Tibial nerve (tissue), 4 donors: ENCODE measurements at regions not wholly inside any gene's neighbourhood (a gene's known extent, or its start where the extent isn't known, plus 50 kb on each side); places are given as distances from the start of the nearest gene placed in this dataset.

Experiments used
- DNase-seq, 2 donors: peaks; one replicate each; pipeline ENCODE4 v3.0.0-alpha.2; 2019; ENCODE audit warnings: low spot score in 2 of 2
- H3K27ac ChIP-seq, 4 donors: fragments of 200-600 bp; sonication (generic) in 3 of 4; one replicate each; pipeline ENCODE4 v1.5.1; 2017 to 2019; ENCODE audit warnings: mild to moderate bottlenecking in 1 of 4
- H3K27me3 ChIP-seq, 2 donors: fragments of 200-600 bp; sonication (generic) in 1 of 2; one replicate each; pipeline versions ENCODE4 v1.5.1 to v1.6.0; 2017 to 2019
- H3K36me3 ChIP-seq, 3 donors: fragments of 200-600 bp; sonication (generic); one replicate each; pipeline ENCODE4 v1.5.1; 2018 to 2019
- H3K4me1 ChIP-seq, 4 donors: fragments of 200-600 bp; sonication (generic) in 3 of 4; one replicate each; pipeline ENCODE4 v1.5.1; 2017 to 2019
- H3K4me3 ChIP-seq, 4 donors: fragments of 200-600 bp; sonication (generic) in 3 of 4; one replicate each; pipeline ENCODE4 v1.5.1; 2017 to 2019; ENCODE audit warnings: mild to moderate bottlenecking in 1 of 4, moderate library complexity in 1 of 4
- H3K9me3 ChIP-seq, 4 donors: fragments of 200-600 bp; sonication (generic) in 3 of 4; one replicate each; pipeline ENCODE4 v1.5.1; 2017 to 2019
- EP300 ChIP-seq, 2 donors: sonication (generic); formaldehyde crosslinking; IDR thresholded peaks; one replicate each; pipeline ENCODE4 v1.6.1; 2017; ENCODE audit warnings: antibody characterized with exemption in 2 of 2, mild to moderate bottlenecking in 1 of 2
- POLR2A ChIP-seq, 2 donors: fragments of 450-650 bp; IDR thresholded peaks; one replicate each; pipeline ENCODE4 v1.6.1; 2017; ENCODE audit warnings: antibody characterized with exemption in 2 of 2, mild to moderate bottlenecking in 2 of 2, moderate library complexity in 2 of 2
- WGBS, 2 donors: methylation state at CpG; one replicate each; pipeline ENCODE4 v1.1.5; 2018; 5-methylcytosine and 5-hydroxymethylcytosine counted together
- TF ChIP-seq, protein P1 (sequence below), 5 experiments: fragments of 200-600 bp in 3 of 5; fragments of 450-650 bp in 2 of 5; sonication (generic) in 3 of 5; IDR thresholded peaks; one replicate each; pipeline ENCODE4 v1.5.1; 2016 to 2019; ENCODE audit warnings: antibody characterized with exemption in 5 of 5, mild to moderate bottlenecking in 3 of 5, moderate library complexity in 2 of 5

DNA sequence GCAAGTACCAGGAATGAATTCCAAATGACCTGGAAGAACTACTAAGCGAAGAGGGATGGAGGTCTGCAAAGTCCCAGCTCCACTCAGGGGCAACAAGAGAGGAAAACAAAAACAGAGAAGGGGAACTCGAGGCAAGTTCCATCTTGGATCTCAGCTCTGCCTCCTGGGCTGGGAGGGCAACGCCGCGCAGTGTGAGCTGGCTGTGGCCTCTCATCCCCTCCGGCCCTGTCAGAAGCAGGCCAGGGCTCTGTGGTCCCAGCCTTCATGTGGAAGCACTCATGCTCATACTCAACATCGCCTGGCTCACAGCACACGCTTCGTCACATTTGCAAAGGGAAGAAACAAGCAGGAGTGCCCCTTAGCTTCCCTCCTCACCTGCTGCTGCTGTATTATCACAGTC lies 627.9 kb upstream of the MGMT start:
- Histone ChIP-seq H3K36me3 (no peaks in the 10 kb centered on the region), H3K4me1 (no peaks in the 10 kb centered on the region), H3K27ac (no peak overlapping the region), H3K27me3 (no peaks in the 10 kb centered on the region), H3K9me3 (no peaks in the 10 kb centered on the region), H3K4me3 (no peak overlapping the region)
- TF ChIP-seq, protein P1, sequence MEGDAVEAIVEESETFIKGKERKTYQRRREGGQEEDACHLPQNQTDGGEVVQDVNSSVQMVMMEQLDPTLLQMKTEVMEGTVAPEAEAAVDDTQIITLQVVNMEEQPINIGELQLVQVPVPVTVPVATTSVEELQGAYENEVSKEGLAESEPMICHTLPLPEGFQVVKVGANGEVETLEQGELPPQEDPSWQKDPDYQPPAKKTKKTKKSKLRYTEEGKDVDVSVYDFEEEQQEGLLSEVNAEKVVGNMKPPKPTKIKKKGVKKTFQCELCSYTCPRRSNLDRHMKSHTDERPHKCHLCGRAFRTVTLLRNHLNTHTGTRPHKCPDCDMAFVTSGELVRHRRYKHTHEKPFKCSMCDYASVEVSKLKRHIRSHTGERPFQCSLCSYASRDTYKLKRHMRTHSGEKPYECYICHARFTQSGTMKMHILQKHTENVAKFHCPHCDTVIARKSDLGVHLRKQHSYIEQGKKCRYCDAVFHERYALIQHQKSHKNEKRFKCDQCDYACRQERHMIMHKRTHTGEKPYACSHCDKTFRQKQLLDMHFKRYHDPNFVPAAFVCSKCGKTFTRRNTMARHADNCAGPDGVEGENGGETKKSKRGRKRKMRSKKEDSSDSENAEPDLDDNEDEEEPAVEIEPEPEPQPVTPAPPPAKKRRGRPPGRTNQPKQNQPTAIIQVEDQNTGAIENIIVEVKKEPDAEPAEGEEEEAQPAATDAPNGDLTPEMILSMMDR (IDR thresholded peaks at IDR 0.05): no peak
- TF ChIP-seq POLR2A (IDR thresholded peaks at IDR 0.05) (no peak), EP300 (IDR thresholded peaks at IDR 0.05) (no peak)
- 90 to 91% methylated on average over 9 of the region's 9 CpGs for whole genome bisulfite sequencing, 2 donors
- DNase-seq: no peak

DNA sequence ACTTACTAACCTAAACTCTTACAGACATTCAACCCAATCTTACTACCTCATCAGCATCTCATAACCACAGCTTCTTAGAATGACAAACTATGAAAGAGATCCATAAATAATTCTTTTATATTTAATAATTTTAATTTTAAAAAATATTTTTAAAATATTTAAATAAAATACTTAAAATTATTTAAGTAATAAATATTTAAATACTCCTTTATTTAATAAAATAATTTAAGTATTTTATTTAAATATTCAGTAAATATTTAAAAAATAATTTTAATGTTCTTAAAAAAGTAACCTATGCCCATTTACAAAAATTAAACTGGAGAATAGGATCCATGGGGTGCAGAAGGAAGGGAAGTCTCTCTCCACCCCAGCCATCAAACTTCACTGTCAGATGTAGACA lies 627.3 kb upstream of the MGMT start:
- no peaks in the 10 kb centered on the region for H3K9me3 ChIP-seq
- no peak for DNase-seq

DNA sequence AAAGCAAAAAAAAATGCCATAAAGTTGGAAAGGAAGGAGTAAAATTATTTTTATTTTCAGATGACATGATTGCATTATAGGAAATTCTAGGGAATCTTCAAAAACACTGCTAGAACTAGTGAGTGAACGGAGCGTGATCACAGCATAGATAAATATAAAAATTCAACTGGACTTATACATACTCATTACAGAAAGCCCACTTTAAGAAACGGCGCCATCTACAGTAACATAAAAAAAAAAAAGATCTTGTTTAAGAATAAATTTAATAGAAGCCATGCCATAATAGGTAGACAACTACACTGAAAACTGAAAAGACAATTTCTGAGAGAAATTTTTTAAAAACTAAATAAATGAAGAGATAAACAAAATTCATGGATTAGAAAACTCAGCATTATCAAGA lies 623.1 kb upstream of the MGMT start:
- TF ChIP-seq, protein P1 (IDR thresholded peaks at IDR 0.05): no peak
- no peak for TF ChIP-seq EP300 (IDR thresholded peaks at IDR 0.05)
- TF ChIP-seq POLR2A (IDR thresholded peaks at IDR 0.05): no peak
- Histone ChIP-seq H3K36me3 (no peaks in the 10 kb centered on the region), H3K27me3 (no peaks in the 10 kb centered on the region), H3K27ac (no peak overlapping the region), H3K4me3 (no peak overlapping the region), H3K9me3 (no peaks in the 10 kb centered on the region), H3K4me1 (no peaks in the 10 kb centered on the region)
- no peak for DNase-seq
- WGBS, 2 donors: 33 to 43% methylated on average over 4 of the region's 4 CpGs

More for the DNA sequence above, 627.3 kb upstream of the MGMT start:
- Histone ChIP-seq H3K4me3 (no peak overlapping the region), H3K4me1 (no peaks in the 10 kb centered on the region), H3K27me3 (no peaks in the 10 kb centered on the region), H3K36me3 (no peaks in the 10 kb centered on the region), H3K27ac (no peak overlapping the region)
- TF ChIP-seq EP300 (IDR thresholded peaks at IDR 0.05): no peak
- TF ChIP-seq POLR2A (IDR thresholded peaks at IDR 0.05): no peak
- TF ChIP-seq, protein P1 (IDR thresholded peaks at IDR 0.05): no peak

DNA sequence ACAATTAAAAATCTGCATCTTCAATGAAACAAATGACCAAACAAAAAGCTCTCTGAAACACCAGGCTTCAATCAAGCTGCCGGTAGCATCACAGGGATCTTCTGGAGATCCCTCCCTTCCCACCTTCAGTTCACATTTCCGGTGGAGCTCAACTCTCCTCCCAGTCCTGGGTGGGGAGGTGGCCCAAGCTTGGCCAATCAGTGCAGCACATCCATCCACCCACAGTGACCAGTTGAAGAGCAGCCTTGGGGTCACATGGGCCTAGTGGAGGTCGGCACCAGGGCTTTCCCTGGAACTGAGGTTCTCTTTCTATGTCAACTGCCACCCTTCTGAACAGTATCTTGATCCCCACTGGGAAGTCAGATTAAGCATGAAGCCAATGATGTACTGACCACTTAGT lies 620.1 kb upstream of the MGMT start:
- no peak overlapping the region for H3K4me3 ChIP-seq
- H3K36me3 ChIP-seq: no peaks in the 10 kb centered on the region
- no peak for DNase-seq
- 92 to 93% methylated on average over 3 of the region's 3 CpGs for WGBS, 2 donors
- no peaks in the 10 kb centered on the region for H3K9me3 ChIP-seq
- H3K27ac ChIP-seq: no peak overlapping the region
- TF ChIP-seq, protein P1 (IDR thresholded peaks at IDR 0.05): no peak
- TF ChIP-seq EP300 (IDR thresholded peaks at IDR 0.05) (no peak), POLR2A (IDR thresholded peaks at IDR 0.05) (no peak)
- peaks cover 0 to 16% (median 0%) of the 10 kb centered on the region in 4 donors for H3K4me1 ChIP-seq
- no peaks in the 10 kb centered on the region for H3K27me3 ChIP-seq

DNA sequence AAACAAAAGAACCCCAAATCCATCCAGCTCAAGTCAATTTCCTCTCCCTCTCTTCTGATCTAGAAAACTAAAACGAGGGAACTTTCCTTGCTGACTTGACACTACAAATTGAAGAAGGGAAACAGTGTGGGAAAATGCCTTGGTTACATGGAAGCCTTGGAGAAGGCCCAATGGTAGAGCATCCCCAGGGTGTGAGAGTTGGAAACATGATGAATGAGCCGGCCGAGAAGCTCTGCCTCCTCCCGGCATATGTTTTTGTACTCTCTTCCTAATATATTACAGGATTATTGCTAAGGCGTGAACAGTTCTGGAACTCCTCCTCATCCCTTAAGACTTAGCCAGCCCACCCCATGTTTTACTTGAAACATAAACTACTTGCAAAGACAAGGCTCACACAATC lies 618.2 kb upstream of the MGMT start:
- Histone ChIP-seq H3K27ac (no peak overlapping the region), H3K36me3 (no peaks in the 10 kb centered on the region), H3K4me1 (peaks cover 0 to 32% (median 2%) of the 10 kb centered on the region in 4 donors), H3K9me3 (no peaks in the 10 kb centered on the region), H3K27me3 (no peaks in the 10 kb centered on the region), H3K4me3 (no peak overlapping the region)
- TF ChIP-seq EP300 (IDR thresholded peaks at IDR 0.05) (no peak), POLR2A (IDR thresholded peaks at IDR 0.05) (no peak)
- TF ChIP-seq, protein P1 (IDR thresholded peaks at IDR 0.05): no peak
- 65 to 75% methylated on average over 5 of the region's 5 CpGs for WGBS, 2 donors
- DNase-seq: no peak
